Dermis blood vessel endothelial cell (primary cell): ENCODE measurements at regions not wholly inside any gene's neighbourhood (a gene's known extent, or its start where the extent isn't known, plus 50 kb on each side); places are given as distances from the start of the nearest gene placed in this dataset.

ENCODE experiments used
- DNase-seq: peaks from one replicate; pipeline ENCODE4 v3.0.0; 2010

DNA sequence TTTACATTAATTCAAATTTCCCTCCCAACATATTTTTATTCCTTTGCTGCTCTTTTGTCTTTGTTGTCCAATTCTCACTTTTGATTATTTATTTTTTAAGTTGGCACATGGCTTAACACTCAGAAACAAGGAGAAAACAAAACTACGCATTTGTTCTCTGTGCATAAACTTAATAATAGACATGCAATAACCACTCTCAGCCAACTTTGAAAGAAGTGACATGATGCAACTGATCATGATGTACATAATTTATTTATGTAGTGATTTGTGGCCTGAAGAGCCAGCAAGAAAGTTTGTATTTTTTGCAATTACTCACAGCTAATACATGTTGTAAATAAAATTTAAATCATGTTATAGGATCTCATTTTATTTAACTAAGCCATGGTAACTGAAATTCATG is 942.8 kb upstream of the PIK3C3 start:
- DNase-seq: no peak

GRCh38 chr18:41009926-41010325 is 945.1 kb upstream of the PIK3C3 start:
- DNase-seq: no peak

DNA sequence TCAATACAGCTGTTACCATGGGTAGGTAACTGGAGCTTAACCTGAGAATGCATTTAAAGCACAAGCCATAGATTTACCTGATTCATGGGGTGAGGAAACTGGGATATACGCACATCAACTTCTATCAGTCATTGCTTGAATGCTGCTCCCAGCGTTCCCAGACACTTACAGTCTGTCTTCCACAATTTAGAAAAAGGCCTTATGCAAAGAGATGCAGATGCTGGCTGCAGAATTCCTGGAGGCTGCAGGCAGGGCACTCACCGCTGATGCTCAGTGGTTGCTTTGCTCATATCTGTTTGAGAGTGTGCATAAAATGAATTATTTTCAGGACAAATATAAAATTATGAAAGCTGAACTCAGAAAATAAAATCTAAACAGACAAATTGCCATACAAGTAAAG is 950.7 kb upstream of the PIK3C3 start:
- DNase-seq: no peak

- DNase-seq: no peak
Measured at GRCh38 chr18:40995529-40995928, 959.5 kb upstream of the PIK3C3 start.

DNA sequence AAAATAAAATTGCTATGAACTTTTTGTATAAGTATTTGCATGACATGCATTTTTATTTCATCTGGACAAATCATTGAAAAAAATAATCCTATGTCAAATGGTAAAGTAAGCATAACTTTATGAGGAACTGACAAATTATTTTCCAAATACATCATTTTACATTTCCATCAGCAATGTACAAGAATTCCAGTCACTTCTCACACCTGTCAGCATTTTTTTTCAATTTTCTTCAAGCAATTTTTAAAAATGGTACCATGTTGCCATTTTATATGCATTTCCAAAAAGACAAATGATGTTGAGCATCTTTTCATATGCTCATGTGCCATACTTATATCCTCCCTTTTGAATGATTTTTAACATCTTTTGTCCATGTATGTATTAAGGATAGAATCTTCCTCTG is 961.7 kb upstream of the PIK3C3 start:
- DNase-seq: no peak

GRCh38 chr18:40987581-40987980 is 967.5 kb upstream of the PIK3C3 start:
- DNase-seq: no peak

GRCh38 chr18:40985436-40985835 is 969.6 kb upstream of the PIK3C3 start:
- DNase-seq: no peak

- no peak for DNase-seq
Measured at GRCh38 chr18:40984856-40985255, 970.2 kb upstream of the PIK3C3 start.

DNA sequence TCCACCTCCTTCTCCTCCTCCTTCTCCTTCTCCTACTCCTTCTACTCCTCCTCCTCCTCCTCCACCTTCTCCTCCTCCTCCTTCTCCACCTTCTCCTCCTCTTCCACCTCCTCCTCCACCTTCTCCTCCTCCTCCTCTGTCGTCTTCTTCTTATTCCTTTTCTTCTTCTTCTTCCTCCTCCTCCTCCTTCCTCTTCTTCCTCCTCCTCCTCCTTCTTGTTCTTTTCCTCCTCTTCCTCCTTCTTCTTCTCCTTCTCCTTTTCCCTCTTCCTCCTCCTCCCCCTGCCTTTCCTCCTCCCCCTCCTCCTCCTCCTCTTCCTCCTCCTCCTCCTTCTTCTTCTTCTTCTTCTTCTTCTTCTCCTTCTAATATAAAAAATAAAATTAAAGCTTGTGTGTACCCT is 971.2 kb upstream of the PIK3C3 start:
- no peak for DNase-seq

DNA sequence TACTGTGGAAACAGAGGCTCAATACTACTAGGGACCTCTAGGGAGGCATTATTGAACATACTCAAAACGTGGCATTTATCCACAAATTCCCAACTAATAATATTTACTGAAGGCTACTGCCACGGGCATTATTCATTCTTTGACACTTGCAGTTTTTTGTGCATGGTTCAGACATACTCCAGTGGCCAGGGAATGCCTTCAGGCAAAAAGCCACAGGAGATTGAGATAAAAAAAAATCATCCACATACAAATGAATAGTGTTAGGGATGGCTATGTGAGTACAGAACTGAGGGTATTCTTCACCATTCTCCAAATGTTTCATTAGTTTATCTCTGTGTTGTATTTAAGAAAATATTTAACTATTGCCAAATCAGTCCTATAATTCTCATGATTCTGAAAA is 974.9 kb upstream of the PIK3C3 start:
- DNase-seq: no peak

DNA sequence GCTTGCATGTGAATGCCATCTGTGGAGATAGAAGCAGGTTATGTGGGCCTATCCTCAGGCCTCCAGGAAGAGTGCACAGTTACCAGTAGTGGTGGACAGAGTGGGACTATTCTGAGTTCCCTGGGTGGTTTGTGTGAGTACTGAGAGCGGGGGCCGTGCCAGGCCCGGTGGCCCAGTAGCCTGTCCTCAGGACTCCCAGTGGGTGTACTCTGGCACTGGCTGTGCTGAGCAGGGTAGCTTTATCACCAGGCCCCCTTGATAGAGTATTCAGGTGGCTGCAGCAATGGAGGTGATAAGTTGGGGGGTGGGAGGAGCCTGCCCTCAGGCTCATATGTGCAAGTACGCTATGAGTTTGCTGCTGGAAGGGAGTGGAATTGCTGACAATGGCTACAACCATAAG is 979.0 kb upstream of the PIK3C3 start:
- no peak for DNase-seq

GRCh38 chr18:40974448-40974847 is 980.6 kb upstream of the PIK3C3 start:
- no peak for DNase-seq

GRCh38 chr18:40962784-40963183 is 992.2 kb upstream of the PIK3C3 start:
- DNase-seq: no peak

DNA sequence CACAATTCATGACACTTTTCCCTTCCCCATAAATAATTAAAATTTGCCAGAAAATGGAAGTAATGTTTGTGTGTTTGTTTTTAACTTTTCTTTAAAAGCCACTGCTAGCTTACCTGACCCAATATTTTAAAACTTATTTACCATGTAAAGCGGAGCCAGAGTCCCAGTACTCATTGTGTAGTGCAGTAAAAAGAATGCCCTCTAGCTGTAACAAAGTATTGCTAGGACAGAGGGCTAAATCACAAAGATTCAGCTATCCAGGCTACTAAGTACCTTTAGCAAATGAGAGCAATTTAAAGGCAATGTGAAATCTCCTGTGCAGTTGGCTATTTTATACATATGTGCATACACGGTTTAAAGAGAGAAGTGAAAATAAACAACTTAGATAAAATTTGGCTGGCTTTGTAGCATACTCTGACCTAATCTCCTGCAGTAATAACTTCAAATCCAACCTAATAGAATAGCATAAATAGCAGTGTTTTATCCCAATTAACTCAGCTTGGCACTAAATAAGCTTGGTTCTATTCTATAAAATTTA is 997.4 kb upstream of the PIK3C3 start:
- no peak for DNase-seq

DNA sequence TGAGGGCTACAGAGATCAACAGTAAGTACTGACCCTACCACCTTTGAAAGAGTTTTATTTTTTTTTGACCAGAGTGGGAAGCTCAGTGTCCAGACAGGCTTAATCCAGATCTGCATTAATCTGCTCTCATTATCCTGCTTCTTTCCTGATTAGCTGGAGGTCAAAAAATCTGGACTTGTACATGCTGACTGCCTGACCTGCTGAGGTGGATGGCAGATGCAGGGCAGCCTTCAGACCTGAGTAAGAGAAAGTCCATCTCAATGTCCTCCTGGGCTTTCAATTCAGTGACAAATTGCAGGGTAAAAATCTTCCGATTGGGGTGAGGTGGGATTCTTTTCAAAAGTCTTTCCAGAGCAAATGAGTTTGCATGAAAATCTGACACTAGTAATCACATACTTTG is 998.8 kb upstream of the PIK3C3 start:
- no peak for DNase-seq

GRCh38 chr18:40955351-40955750 is 999.7 kb upstream of the PIK3C3 start:
- DNase-seq: no peak

DNA sequence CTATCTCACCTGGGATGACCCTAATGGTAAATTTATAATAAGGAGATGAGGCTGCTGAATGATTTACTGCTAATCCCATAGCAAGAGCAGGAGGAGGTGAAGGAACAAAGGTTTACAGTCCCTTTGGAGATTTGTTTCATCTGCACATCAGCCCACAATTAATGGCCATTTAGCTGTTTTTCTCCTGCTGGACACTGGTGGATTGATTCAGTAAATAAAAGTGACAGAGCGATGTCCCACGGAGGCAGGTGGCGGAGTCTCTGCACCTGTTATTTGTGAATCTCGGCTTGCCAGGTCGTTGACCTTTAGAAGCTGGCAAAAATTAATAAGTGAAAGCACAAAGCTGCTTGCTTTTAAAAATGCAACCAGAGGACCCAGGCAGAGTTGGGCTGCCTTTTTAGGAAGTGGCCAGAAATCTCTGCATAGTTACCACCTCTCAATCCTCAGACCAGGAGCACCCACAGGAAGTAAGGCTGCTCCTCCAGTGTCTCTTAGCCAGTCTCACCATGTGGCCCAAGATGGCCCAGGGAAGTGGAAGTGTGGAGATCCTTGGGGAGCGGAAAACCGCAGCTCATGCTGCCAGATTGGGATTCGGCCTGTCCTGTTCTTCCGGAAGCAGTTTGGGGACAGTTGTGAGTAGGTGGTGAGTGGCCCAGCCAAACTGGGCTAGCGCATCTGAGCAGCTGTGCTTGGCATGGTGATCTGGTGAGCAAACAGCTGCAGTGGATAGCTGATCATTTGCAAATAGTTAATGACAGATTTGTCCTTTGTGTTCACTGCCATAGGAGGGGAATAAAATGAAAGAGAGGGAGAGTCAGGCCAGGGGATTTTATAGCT is 1005.7 kb upstream of the PIK3C3 start:
- DNase-seq: no peak

GRCh38 chr18:40944576-40944975 is 1010.5 kb upstream of the PIK3C3 start:
- DNase-seq: no peak

DNA sequence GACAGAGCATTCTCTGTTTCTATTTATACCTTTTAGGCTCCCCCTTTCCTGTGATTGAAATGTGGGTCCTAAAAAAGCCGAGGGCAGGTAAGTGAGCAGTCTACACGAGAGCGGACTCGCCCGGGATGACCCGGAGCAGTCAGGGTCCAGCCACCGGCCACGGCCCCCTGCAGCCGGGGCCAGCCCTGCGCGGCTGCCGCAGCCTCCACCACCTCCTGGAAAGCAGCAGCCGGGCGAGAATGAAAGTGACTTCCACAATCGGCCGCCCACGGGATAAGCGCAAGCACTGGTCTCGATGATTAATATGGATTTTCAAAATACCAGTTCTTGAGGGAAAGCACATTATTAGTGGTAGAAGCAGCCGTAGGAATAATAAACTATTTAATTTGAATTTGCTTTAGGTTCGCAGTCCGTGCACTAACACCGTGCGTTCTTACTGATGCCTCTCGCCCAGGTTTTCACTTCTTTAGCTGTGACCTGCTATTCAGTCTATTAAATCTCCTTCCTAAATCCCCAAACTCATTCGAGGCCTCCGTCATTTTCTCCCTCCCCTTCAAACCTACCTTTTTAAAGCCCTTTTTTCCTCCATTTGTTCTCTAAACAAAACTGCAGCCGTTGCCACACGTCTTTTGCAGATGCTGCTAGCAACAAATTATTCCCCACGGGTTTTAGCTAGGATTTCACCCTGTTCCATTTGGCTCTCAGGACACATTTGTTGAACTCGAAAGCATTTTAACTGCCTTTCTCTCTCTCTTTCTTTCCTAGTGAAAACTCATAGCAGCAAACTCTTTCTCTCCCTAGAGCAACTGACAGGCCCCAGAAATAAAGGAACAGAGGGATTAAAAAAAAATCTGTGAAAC is 1015.1 kb upstream of the PIK3C3 start:
- DNase-seq: no peak

GRCh38 chr18:40938615-40939014 is 1016.4 kb upstream of the PIK3C3 start:
- no peak for DNase-seq

GRCh38 chr18:40937386-40937785 is 1017.6 kb upstream of the PIK3C3 start:
- no peak for DNase-seq

DNA sequence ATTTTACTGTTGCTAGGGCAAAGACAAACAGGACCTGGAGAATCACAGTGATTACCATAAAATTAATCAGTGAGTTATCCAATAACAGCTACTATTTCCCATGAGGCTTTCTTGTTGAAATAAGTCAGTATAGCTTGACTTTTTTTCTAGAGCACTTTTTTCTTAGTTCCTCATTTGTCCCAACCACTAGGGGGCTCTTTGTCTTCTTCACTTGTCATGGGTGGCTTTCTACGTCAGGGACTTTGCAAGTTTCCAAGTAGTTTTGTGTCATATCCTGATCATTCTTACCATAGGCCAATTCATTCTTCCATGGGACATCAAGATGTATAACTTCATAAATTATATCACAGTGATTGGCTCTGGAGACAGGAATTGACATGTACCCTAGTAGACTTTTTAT is 1019.6 kb upstream of the PIK3C3 start:
- DNase-seq: no peak

DNA sequence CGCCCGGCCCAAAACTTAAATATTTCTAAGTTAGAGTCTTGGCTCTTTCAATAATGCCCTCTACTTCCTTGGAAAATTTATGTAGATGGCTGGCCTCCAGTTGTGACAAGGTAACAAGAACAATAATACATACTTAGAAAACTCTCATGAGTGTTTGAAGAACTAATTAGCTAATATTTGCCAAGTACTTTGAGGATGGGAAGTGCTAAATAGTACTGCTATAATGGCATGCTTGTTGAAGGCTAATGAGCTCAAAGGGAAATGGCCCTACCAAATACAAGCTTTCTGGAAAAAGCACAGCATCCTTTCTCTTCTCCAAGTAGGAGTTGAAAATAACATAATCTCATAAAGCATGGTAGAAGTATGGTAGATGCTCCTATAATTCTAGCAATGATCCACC is 1022.2 kb upstream of the PIK3C3 start:
- DNase-seq: no peak
